Memory B cell (primary cell): ENCODE measurements at regions not wholly inside any gene's neighbourhood (a gene's known extent, or its start where the extent isn't known, plus 50 kb on each side); places are given as distances from the start of the nearest gene placed in this dataset.
"Not testable (repeated sequence)": the region's sequence is repeated elsewhere in the genome, so short reads cannot be mapped to it uniquely, and the experiment has no call there.

Source experiments
- ATAC-seq: fragments of 150-1000 bp; cut with Tn5 transposase; 2 replicates; pipeline ENCODE4 v1.10.0; 2021; ENCODE audit warnings: low read depth, mild to moderate bottlenecking, moderate library complexity
- DNase-seq, 2 donors: peaks; one replicate each; pipeline ENCODE4 v3.0.0; 2022; ENCODE audit warnings: low spot score in 2 of 2
- H3K27ac Mint-ChIP-seq: one replicate; pipeline ENCODE4 v1.8.0; 2022; ENCODE audit warnings: mild to moderate bottlenecking, moderate library complexity, mixed read lengths
- H3K27me3 Mint-ChIP-seq: one replicate; pipeline ENCODE4 v1.8.0; 2022; ENCODE audit warnings: mixed read lengths
- H3K36me3 Mint-ChIP-seq: one replicate; pipeline ENCODE4 v1.8.0; 2022; ENCODE audit warnings: mild to moderate bottlenecking, mixed read lengths
- H3K4me1 Mint-ChIP-seq: one replicate; pipeline ENCODE4 v1.8.0; 2022; ENCODE audit warnings: mixed read lengths
- H3K4me3 Mint-ChIP-seq: one replicate; pipeline ENCODE4 v1.8.0; 2022; ENCODE audit warnings: mild to moderate bottlenecking, moderate library complexity, mixed read lengths
- H3K9me3 Mint-ChIP-seq: one replicate; pipeline ENCODE4 v1.8.0; 2022; ENCODE audit warnings: mixed read lengths

DNA sequence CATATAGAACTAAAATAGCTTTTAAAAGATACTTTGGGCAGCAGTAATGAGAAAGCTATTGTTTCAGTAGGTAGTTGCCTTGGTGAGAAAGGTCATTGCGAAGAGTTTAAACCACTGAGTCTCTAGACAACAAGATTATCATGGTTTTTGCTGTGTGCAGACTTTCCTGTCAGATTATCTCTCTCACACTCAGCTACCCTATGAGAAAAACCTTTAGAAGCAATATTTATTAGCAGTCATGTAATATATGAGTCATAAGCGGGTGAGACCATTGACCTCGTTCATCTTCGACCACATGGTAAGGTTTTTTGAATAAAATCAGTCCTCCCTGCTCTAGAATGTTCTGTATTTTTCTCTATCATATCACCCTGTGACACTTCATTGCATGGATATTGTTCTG lies 59.9 kb downstream of the GPR65 start:
- DNase-seq (no peak), ATAC-seq (no peak)
- Mint-ChIP-seq H3K36me3 (peaks cover 2% of the 10 kb centered on the region), H3K9me3 (peaks cover 8% of the 10 kb centered on the region), H3K27me3 (peaks cover 2% of the 10 kb centered on the region), H3K27ac (no peak overlapping the region), H3K4me3 (no peak overlapping the region), H3K4me1 (peaks cover 3% of the 10 kb centered on the region)

DNA sequence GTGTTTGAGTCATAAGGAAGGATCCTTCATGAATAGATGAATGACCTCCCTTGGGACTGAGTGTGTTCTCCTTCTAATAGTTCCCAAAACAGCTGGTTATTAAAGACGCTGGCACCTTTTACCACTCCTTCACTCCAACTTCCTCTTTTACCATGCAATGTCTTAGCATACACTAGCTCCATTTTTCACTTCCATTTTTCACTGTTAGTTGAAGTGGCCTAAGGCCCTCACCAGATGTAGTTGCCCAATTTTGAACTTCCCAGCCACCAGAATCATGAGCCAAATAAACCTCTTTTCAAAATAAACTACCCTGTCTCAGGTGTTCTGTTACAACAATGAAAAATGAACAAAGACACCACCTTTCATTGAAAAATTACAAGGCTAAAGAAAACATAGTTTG lies 64.7 kb downstream of the GPR65 start:
- peaks cover 21% of the 10 kb centered on the region for H3K9me3 Mint-ChIP-seq
- no peak overlapping the region for H3K4me3 Mint-ChIP-seq
- peaks cover 3% of the 10 kb centered on the region for H3K4me1 Mint-ChIP-seq
- peaks cover 1% of the 10 kb centered on the region for H3K27me3 Mint-ChIP-seq
- ATAC-seq (peak; percentile 53), DNase-seq (no peak)
- H3K27ac Mint-ChIP-seq: no peak overlapping the region
- peaks cover 11% of the 10 kb centered on the region for H3K36me3 Mint-ChIP-seq

DNA sequence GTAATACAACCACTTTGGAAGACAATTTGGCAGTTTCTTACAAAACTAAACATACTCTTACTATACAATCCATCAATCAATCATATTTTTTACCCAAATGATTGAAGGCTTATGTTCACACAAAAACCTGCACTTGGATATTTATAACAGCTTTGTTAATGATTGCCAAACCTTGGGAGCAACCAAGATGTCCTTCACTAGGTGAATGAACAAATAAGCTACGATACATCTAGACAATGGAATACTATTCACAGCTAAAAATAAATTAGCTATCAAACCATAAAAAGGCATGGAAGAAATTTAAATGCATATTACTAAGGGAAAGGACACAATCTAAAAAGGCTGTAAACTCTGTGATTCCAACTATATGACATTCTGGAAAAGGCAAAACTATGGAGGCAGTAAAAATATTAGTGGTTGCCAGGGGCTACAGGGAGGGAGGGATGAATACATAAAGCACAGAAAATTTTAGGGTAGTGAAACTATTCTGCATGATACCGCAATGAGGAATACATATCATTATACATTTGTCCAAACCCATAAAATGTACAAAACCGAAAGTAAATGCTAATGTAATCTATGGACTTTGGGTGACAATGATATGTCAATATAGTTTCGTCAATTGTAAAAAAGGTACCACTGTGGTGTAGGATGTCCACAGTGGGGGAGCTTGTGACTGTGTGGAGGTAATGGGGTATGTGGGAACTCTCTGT lies 70.5 kb downstream of the GPR65 start:
- peak; percentile 92 for ATAC-seq
- H3K9me3 Mint-ChIP-seq: peaks cover 10% of the 10 kb centered on the region
- H3K4me1 Mint-ChIP-seq: peaks cover 6% of the 10 kb centered on the region
- peak overlapping the region; percentile 31 for H3K4me3 Mint-ChIP-seq
- peaks cover 7% of the 10 kb centered on the region for H3K27me3 Mint-ChIP-seq
- peak overlapping the region; percentile 17 for H3K27ac Mint-ChIP-seq
- H3K36me3 Mint-ChIP-seq: peaks cover 6% of the 10 kb centered on the region
- peak in 1 of 2 donors; percentile 14 for DNase-seq

DNA sequence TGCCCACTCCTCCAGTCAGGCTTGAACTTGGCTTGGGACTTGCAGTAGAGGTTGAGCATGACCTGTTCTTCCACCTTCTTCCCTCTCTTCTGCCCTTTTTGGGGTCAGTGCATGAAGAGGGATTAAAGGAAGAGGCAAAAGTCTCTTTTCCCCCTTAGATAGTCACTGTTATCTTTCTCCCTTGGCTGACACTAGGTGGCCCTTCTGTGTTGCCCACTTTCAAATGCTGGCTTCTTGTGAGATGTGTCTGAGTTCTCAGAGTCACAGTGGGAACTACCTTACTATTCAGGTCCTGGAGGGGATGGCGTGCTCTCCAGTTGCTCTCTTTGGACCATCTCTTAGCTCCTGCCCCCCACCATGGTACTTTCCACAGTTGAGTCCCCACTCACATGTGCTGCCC lies 73.6 kb downstream of the GPR65 start:
- Mint-ChIP-seq H3K9me3 (no peaks in the 10 kb centered on the region), H3K27me3 (peaks cover 6% of the 10 kb centered on the region), H3K36me3 (no peaks in the 10 kb centered on the region), H3K4me3 (no peak overlapping the region), H3K4me1 (peaks cover 6% of the 10 kb centered on the region), H3K27ac (no peak overlapping the region)
- ATAC-seq (no peak), DNase-seq (no peak)

DNA sequence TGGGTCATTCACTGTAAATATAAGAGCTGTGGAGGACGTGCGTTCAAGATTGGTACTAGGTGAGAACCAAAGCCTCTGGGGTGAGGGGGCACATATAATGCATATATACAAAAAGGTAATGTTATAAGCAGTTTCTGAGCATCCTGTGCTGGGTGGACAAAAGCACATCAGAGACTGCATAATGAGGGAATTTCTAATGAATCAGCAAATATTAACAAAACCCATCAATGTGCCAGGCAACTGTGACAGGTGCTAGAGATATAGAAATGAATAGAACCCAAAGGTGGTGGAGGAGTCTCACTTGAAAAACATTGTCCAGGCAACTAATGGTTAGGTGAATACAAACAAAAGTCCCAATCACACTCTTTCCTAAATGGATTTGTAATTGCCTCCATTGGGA lies 74.7 kb downstream of the GPR65 start:
- no peak for DNase-seq
- Mint-ChIP-seq H3K27me3 (peaks cover 6% of the 10 kb centered on the region), H3K9me3 (no peaks in the 10 kb centered on the region), H3K4me1 (peaks cover 6% of the 10 kb centered on the region), H3K27ac (peak overlapping the region; percentile 54), H3K36me3 (no peaks in the 10 kb centered on the region), H3K4me3 (no peak overlapping the region)
- no peak for ATAC-seq

DNA sequence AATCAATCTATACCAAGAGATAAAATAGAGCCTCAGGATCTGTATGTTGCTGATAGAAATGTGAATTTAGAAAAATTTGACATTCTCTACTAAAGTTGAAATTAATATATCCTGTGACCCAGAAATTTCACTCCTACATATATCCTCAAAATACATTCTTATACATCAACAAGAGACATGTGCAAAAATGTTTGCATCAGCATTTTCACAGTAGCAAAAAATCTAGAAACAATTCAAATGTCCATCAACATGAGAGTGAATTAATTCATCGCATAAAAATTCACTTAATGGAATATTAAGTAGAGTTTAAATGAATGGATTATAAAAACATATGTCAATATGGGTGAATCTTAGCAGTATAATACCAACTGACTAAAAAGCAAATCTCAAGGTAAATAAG lies 80.8 kb downstream of the GPR65 start:
- Mint-ChIP-seq H3K4me1 (peaks cover 2% of the 10 kb centered on the region), H3K4me3 (no peak overlapping the region), H3K36me3 (no peaks in the 10 kb centered on the region), H3K27me3 (peaks cover 2% of the 10 kb centered on the region), H3K27ac (no peak overlapping the region), H3K9me3 (peaks cover 1% of the 10 kb centered on the region)
- DNase-seq (no peak), ATAC-seq (no peak)

DNA sequence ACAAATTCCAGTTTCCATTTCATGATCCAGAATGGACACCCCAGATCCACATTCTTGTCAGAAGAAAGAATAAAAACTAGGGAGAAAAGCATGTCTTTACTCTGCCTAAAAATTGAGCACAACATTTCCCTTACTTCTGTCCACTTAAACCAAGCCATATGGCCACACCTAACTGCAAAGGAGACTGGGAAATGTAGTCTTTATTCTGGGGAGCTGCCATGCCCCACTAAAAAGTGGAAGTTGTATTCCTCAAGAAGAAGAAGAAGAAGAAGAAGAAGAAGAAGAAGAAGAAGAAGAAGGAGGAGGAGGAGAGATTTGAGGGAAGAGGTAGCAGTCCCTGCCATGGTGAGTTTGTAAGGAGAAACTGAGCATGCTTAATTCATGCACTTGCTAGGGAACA lies 84.5 kb downstream of the GPR65 start:
- H3K4me3 Mint-ChIP-seq: no peak overlapping the region
- DNase-seq (no peak), ATAC-seq (no peak)
- no peaks in the 10 kb centered on the region for H3K36me3 Mint-ChIP-seq
- peaks cover 3% of the 10 kb centered on the region for H3K27me3 Mint-ChIP-seq
- H3K27ac Mint-ChIP-seq: no peak overlapping the region
- H3K9me3 Mint-ChIP-seq: peaks cover 3% of the 10 kb centered on the region
- peaks cover 2% of the 10 kb centered on the region for H3K4me1 Mint-ChIP-seq

DNA sequence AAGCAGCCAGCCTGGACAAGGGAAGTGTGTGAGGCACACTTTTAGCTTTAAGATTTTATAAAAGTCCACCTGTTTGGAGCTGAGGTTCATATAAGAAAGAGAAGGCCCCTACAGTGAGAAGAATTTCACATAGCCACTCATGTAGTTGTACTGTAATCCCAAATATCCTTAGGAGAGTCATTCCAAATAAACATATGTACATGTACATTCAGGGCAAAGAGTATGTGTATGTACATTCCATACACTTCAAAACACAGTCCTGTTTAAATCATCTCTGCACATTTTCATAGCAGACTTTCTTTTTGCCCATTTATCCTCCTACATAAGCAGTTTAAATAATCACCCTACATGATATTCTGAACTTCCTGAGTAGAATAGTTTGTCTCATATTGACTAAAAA lies 87.6 kb downstream of the GPR65 start:
- Mint-ChIP-seq H3K4me3 (no peak overlapping the region), H3K27me3 (peaks cover 3% of the 10 kb centered on the region), H3K4me1 (no peaks in the 10 kb centered on the region), H3K36me3 (no peaks in the 10 kb centered on the region), H3K9me3 (peaks cover 3% of the 10 kb centered on the region), H3K27ac (no peak overlapping the region)
- ATAC-seq: no peak
- no peak for DNase-seq

DNA sequence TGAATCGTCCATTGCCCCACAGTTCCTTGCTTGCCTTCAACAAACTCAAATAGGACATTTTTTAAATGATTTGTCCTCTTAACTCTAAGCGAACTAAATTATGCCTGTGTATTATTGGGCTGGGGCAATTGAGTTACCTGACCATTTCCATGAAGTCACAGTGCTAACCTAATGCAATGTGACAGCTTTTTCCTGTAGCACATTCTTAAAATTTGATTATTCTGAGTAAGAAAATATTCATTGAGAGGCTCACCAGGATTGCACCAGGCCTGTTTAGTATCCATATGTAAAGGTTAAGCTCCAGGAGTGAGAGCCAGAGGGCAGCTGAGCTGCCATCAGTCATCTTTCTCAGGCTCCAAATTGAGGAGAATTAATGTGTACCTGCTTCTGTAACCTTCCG lies 90.9 kb downstream of the GPR65 start:
- DNase-seq (no peak), ATAC-seq (no peak)
- Mint-ChIP-seq H3K27ac (no peak overlapping the region), H3K4me3 (no peak overlapping the region), H3K27me3 (peaks cover 3% of the 10 kb centered on the region), H3K36me3 (no peaks in the 10 kb centered on the region), H3K4me1 (no peaks in the 10 kb centered on the region), H3K9me3 (peaks cover 3% of the 10 kb centered on the region)

DNA sequence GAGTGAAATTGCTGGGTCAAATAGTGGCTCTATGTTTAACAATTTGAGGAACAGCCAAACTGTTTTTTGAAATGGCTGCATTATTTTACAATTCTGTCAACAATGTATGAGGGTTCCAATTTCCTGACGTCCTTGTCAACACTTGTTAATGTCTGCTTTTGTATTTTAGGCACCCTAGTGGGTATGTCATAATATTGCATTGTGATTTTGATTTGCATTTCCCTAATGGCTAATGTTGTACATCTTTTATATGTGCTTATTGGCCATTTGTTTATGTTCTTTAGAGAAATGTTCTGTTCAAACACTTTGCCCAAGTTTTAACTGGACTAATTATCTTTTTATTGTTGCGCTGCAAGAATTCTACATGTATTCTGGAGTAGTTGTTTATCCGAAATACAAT lies 93.2 kb downstream of the GPR65 start:
- ATAC-seq (no peak), DNase-seq (no peak)
- Mint-ChIP-seq H3K27me3 (peaks cover 3% of the 10 kb centered on the region), H3K4me1 (no peaks in the 10 kb centered on the region), H3K4me3 (no peak overlapping the region), H3K36me3 (no peaks in the 10 kb centered on the region), H3K27ac (no peak overlapping the region), H3K9me3 (peaks cover 1% of the 10 kb centered on the region)

DNA sequence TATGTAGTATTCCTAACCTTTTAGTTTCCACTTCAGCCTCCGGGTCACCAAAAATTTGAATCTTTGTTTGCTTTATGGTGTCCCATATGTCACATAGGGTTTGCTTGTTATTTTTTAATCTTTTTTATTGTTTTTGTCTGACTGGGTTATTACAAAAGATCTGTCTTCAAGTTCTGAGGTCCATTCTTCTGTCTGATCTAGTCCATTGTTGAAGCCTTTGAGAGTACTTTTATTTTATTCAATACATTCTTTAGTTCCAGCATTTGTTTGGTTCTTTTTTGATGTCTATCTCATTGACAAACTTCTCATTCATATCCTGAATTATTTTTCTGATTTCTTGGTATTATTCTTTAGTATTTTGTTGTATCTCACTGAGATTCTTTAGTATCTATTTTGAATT lies 99.8 kb downstream of the GPR65 start:
- Mint-ChIP-seq H3K27ac (no peak overlapping the region), H3K36me3 (peaks cover 1% of the 10 kb centered on the region), H3K4me1 (no peaks in the 10 kb centered on the region), H3K27me3 (peaks cover under 1% of the 10 kb centered on the region), H3K4me3 (no peak overlapping the region), H3K9me3 (peaks cover 7% of the 10 kb centered on the region)
- ATAC-seq (no peak), DNase-seq (no peak)

DNA sequence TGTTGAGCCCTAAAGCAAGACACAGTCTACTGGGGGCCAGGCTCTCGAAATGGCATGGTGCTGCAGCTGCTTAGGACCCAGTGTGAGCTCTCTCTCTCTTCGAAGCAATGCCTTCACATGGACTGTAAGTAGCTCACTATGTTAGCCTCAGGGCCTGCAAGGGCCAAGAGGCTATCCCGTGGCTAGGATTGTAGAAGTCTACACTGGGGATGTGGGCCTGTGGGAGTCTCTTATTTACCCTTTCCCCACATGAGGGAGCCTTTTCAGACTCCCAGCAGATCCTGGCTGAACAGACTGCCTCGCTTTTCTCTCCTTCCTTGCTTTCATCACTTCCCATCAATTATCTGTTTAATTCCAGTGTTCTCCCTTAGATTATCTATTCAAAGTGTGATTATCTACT lies 101.4 kb downstream of the GPR65 start:
- Mint-ChIP-seq H3K36me3 (peaks cover 1% of the 10 kb centered on the region), H3K4me3 (no peak overlapping the region), H3K27ac (no peak overlapping the region), H3K9me3 (peaks cover 7% of the 10 kb centered on the region), H3K27me3 (peaks cover 3% of the 10 kb centered on the region), H3K4me1 (no peaks in the 10 kb centered on the region)
- DNase-seq (no peak), ATAC-seq (no peak)

DNA sequence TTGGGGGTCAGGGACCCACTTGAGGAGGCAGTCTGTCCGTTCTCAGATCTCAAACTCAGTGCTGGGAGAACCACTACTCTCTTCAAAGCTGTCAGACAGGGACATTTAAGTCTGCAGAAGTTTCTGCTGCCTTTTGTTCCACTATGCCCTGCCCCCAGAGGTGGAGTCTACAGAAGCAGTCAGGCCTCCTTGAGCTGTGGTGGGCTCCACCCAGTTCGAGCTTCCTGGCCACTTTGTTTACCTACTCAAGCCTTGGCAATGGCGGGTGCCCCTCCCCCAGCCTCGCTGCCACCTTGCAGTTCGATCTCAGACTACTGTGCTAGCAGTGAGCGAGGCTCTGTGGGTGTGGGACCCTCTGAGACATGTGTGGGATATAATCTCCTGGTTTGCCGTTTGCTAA lies 122.7 kb downstream of the GPR65 start:
- H3K4me1 Mint-ChIP-seq, H3K27me3 Mint-ChIP-seq, ATAC-seq, DNase-seq, H3K4me3 Mint-ChIP-seq, H3K27ac Mint-ChIP-seq, H3K9me3 Mint-ChIP-seq, H3K36me3 Mint-ChIP-seq: not testable (repeated sequence)

DNA sequence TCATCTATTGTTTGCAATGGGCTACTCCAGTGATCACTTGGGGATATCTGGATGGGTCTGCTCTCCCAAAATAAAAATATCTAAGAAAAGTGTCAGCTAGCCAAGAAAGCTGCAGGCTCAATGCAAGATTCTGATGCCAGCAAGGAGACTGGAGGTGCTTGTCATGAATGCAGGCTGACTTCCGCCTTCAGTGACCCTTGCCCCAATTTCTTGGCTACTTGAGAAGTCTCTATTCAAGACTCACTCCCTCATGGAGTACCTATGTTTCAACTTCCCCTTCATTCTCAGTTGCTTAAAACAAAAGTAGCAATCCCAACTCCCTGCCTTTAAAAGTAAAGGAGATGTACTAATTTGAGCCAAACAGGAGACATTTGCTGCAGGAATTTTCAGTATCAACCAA lies 123.9 kb downstream of the GPR65 start:
- no peak for ATAC-seq
- Mint-ChIP-seq H3K27ac (no peak overlapping the region), H3K4me1 (peaks cover 7% of the 10 kb centered on the region), H3K4me3 (no peak overlapping the region), H3K27me3 (peaks cover 6% of the 10 kb centered on the region), H3K9me3 (peaks cover 10% of the 10 kb centered on the region), H3K36me3 (peaks cover 3% of the 10 kb centered on the region)
- no peak for DNase-seq

DNA sequence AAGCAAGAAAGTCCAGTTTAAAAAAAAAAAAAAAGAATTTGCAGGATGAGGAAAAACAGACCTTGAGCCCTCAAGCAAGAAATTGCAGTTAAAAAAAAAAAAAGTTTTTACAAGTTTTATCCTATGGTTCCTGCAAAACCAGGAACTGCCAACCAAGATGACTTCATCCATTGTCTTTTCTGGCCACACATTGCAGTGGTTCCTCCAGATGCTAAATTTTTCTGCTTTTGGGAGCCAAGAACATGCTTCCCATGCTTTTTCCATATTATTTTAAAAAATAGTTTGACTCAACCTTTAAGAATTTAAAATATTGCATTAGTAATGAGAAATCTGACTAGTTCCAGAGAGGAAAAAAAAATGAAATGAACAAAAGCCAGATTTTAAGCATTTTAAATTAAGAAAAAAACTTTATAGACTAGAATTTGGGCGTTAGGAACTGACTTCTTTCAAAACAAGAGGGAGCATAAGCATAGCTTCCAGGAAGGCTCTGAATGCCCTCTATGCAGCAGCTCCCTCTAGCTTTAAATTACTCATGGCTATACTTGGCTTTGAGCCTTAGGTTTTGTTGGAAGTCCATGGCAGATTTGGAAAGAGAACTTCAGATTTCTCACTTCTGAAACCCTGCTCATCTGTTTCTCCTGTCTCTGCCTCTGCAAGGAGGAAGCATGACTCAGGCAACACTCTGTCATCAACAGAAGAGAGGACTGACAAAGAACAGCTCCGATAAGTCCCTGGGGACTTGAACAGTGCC lies 124.5 kb downstream of the GPR65 start:
- peaks cover 3% of the 10 kb centered on the region for H3K36me3 Mint-ChIP-seq
- H3K9me3 Mint-ChIP-seq: peaks cover 10% of the 10 kb centered on the region
- H3K27me3 Mint-ChIP-seq: peaks cover 7% of the 10 kb centered on the region
- DNase-seq: no peak
- H3K27ac Mint-ChIP-seq: no peak overlapping the region
- no peak overlapping the region for H3K4me3 Mint-ChIP-seq
- peaks cover 7% of the 10 kb centered on the region for H3K4me1 Mint-ChIP-seq
- ATAC-seq: peak; percentile 71
